Activated CD8-positive, alpha-beta T cell treated with anti-CD3 and anti-CD28 coated beads for 36 hours (primary cell): ENCODE measurements at regions not wholly inside any gene's neighbourhood (a gene's known extent, or its start where the extent isn't known, plus 50 kb on each side); places are given as distances from the start of the nearest gene placed in this dataset.

Experiments used
- ATAC-seq: fragments of 200-7000 bp; cut with Tn5 transposase; one replicate; pipeline ENCODE4 v1.10.0; 2021; ENCODE audit warnings: mild to moderate bottlenecking, moderate library complexity
- CTCF ChIA-PET: fragments of 350-600 bp; sonication (Branson Sonifier 250); formaldehyde crosslinking; loops from one replicate; lab custom pipeline; 2021; ENCODE audit warnings: antibody characterized with exemption; lab: Charles Lee
- POLR2A ChIA-PET: fragments of 350-600 bp; sonication (Branson Sonifier 250); formaldehyde crosslinking; loops from one replicate; lab custom pipeline; 2021; ENCODE audit warnings: antibody characterized with exemption; lab: Charles Lee
- DNase-seq: peaks from one replicate; pipeline ENCODE4 v3.0.0-alpha.2; 2020
- H3K27ac Mint-ChIP-seq: one replicate; pipeline ENCODE4 v1.8.0; 2021; ENCODE audit warnings: mild to moderate bottlenecking, mixed read lengths
- H3K27me3 Mint-ChIP-seq: one replicate; pipeline ENCODE4 v1.8.0; 2021; ENCODE audit warnings: mixed read lengths
- H3K36me3 Mint-ChIP-seq: one replicate; pipeline ENCODE4 v1.8.0; 2021; ENCODE audit warnings: low read depth, mixed read lengths
- H3K4me1 Mint-ChIP-seq: one replicate; pipeline ENCODE4 v1.8.0; 2021; ENCODE audit warnings: low read depth, mixed read lengths
- H3K4me3 Mint-ChIP-seq: one replicate; pipeline ENCODE4 v1.8.0; 2021; ENCODE audit warnings: mild to moderate bottlenecking, moderate library complexity, mixed read lengths
- H3K9me3 Mint-ChIP-seq: one replicate; pipeline ENCODE4 v1.8.0; 2021; ENCODE audit warnings: mixed read lengths
- intact Hi-C: fragments of 100-400 bp; cut with micrococcal nuclease; formaldehyde crosslinking; loops from one replicate; pipeline ENCODE4 v1.10.0; 2022
- TF ChIP-seq, protein P1 (sequence below): fragments of 200-600 bp; IDR thresholded peaks from one replicate; pipeline ENCODE4 v1.8.0; 2022; ENCODE audit warnings: antibody characterized with exemption, mild to moderate bottlenecking

DNA sequence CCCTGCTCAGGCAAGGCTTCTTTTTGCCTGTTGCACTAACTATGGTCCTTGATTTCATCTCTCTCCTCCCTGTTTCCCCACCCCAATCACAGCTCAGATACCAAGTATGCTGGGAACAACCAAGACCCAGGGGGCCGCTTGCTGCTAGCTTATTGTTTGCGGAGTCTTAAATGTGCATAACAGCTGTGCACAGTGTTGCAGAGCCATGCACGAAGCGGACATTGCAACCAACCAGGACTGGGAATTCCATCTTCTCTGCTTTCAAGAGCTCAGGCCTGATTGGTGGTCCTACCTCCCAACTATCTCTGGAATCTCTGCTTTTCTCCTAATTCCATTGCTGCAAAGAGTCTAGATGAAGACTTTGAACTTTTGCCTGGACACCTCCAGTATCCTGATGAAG, 281.3 kb upstream of the TNRC6C start:
- Mint-ChIP-seq H3K27ac (no peak overlapping the region), H3K4me3 (no peak overlapping the region), H3K36me3 (no peaks in the 10 kb centered on the region), H3K4me1 (peaks cover 4% of the 10 kb centered on the region), H3K27me3 (no peaks in the 10 kb centered on the region), H3K9me3 (no peaks in the 10 kb centered on the region)
- ChIA-PET CTCF (no interaction called here), POLR2A (no interaction called here)
- DNase-seq = no peak
- TF ChIP-seq, protein P1, sequence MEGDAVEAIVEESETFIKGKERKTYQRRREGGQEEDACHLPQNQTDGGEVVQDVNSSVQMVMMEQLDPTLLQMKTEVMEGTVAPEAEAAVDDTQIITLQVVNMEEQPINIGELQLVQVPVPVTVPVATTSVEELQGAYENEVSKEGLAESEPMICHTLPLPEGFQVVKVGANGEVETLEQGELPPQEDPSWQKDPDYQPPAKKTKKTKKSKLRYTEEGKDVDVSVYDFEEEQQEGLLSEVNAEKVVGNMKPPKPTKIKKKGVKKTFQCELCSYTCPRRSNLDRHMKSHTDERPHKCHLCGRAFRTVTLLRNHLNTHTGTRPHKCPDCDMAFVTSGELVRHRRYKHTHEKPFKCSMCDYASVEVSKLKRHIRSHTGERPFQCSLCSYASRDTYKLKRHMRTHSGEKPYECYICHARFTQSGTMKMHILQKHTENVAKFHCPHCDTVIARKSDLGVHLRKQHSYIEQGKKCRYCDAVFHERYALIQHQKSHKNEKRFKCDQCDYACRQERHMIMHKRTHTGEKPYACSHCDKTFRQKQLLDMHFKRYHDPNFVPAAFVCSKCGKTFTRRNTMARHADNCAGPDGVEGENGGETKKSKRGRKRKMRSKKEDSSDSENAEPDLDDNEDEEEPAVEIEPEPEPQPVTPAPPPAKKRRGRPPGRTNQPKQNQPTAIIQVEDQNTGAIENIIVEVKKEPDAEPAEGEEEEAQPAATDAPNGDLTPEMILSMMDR = no peak
- no peak for ATAC-seq
- intact Hi-C loops = no loop called here

DNA sequence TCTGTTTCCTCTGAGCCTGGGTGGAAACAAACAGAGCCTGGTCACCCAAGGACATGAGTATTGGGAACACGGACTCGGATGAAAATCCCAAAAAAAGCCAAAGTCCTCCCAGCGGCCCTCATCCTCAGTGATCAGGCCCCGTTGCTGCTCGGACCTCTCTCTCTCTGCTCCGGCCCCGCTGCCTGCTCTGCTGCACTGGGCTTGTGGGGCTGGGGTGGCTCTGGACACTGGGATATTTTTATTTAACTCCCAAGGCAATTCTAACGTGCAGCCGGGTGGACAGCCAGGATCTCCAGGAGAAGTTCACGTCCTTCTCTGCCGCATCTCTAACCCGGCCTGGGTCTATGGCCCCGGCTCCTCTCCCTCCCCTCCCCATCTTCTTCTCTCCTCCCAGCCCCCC, 280.9 kb upstream of the TNRC6C start:
- Mint-ChIP-seq H3K36me3 (no peaks in the 10 kb centered on the region), H3K9me3 (no peaks in the 10 kb centered on the region), H3K27ac (no peak overlapping the region), H3K27me3 (no peaks in the 10 kb centered on the region), H3K4me1 (peaks cover 4% of the 10 kb centered on the region), H3K4me3 (no peak overlapping the region)
- TF ChIP-seq, protein P1 = no peak
- ATAC-seq (no peak), DNase-seq (no peak)
- ChIA-PET CTCF (no interaction called here), POLR2A (no interaction called here)
- intact Hi-C loops = no loop called here

DNA sequence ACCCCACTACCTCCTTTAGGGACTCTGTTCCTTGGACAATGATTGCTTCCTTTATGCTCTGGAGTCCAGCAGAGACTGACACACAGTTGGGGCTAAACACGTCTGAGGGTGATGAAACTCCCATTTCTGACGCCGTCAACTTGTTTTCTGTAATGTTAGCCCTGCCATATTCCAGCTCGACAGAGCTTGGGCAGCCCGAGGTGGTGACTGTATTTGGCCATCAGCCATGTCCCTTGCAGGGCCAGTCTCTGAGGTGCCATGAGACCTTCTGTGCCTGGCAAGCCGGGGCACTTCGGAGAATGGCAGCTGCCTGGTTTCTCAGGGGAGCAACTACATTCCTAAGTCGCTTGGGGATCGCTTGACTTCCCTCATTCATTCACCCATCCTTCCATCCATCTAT, 278.9 kb upstream of the TNRC6C start:
- intact Hi-C loops = no loop called here
- H3K36me3 Mint-ChIP-seq = no peaks in the 10 kb centered on the region
- TF ChIP-seq, protein P1 = no peak
- no peak overlapping the region for H3K4me3 Mint-ChIP-seq
- ATAC-seq = no peak
- ChIA-PET CTCF (no interaction called here), POLR2A (no interaction called here)
- no peak overlapping the region for H3K27ac Mint-ChIP-seq
- no peak for DNase-seq
- no peaks in the 10 kb centered on the region for H3K27me3 Mint-ChIP-seq
- no peaks in the 10 kb centered on the region for H3K9me3 Mint-ChIP-seq
- no peaks in the 10 kb centered on the region for H3K4me1 Mint-ChIP-seq

DNA sequence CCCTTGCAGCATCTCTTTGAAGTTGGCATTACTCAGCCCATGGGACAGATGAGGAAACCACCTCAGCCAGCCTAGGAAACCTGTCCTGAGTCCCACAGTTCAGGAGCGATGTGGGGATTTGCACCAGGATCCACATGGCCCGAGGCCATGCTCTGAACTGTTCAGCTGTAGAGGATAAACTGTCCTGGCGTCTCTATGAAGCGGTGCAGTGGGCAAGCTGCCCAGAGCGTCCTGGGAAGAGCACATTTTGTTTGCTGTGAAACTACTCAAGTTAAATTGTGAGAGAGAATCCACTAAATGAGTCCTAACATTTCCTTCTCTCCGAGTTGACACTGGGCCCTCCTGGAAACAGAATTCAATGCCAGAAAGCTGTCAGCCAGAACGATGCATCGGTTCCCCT, 276.6 kb upstream of the TNRC6C start:
- Mint-ChIP-seq H3K4me3 (no peak overlapping the region), H3K27me3 (no peaks in the 10 kb centered on the region), H3K27ac (no peak overlapping the region), H3K36me3 (peaks cover 1% of the 10 kb centered on the region), H3K4me1 (no peaks in the 10 kb centered on the region), H3K9me3 (no peaks in the 10 kb centered on the region)
- intact Hi-C loops = no loop called here
- TF ChIP-seq, protein P1 = no peak
- DNase-seq (no peak), ATAC-seq (no peak)
- CTCF ChIA-PET = interaction anchor here (1.1 to 1.4 kb wide), 2 partner anchors 32 to 139 kb away, joined by 3 to 4 read pairs; no protein-coding TSS in a partner anchor
- POLR2A ChIA-PET = no interaction called here

DNA sequence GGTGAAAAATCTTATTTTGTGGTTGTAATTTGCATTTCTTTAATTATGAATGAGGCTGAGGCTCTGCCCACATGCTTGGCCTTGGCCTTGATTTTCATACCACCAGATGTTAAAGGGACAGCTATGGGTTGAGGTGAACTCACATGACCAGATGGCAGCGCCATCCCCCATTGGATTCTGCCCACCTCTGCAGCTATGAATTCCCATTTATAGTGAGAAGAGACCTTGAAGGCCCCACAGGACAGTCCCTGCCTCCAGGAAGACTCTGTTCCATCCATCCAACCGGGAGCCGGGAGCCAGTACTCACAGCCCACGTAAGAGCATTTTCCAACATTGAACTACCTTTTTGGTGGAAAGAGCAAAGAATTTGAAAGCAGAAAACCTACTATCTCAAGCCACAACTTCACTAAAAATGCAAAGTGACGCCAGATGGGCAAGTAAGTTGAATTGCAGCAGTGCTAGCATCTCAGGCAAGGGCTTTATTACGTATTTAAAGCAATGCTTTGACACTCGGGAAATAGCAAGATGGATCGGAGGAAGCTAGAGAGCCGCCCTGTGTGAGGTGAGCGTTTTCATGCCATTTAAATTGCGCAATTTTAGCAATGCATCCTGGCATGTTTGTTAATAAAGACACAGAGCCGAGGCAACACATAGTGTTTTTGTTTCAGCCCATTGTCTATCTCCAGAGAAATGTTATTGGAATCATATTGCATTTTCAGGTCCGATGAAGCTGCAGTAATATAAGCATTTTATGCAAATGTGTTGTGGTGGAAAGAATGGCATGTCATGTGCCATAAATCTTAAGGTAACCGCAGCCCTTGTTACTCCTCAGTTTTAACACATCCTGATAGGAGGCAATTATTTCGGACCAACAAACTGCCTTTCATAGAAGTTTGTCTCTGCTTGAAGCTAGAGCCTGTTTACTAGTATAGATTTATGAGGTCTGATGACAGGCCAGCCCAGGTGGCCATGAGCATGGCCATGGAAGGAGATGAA, 273.4 kb upstream of the TNRC6C start:
- ATAC-seq (no peak), DNase-seq (no peak)
- POLR2A ChIA-PET = no interaction called here
- Mint-ChIP-seq H3K4me1 (peaks cover under 1% of the 10 kb centered on the region), H3K27ac (no peak overlapping the region), H3K27me3 (no peaks in the 10 kb centered on the region), H3K36me3 (peaks cover 1% of the 10 kb centered on the region), H3K4me3 (no peak overlapping the region), H3K9me3 (no peaks in the 10 kb centered on the region)
- TF ChIP-seq, protein P1 = no peak
- CTCF ChIA-PET = interaction anchor here (1.8 kb wide), 2 partner anchors 14 to 40 kb away, joined by 3 to 5 read pairs; no protein-coding TSS in a partner anchor
- intact Hi-C loops = no loop called here
